Panc1 (cell line): ENCODE measurements at regions not wholly inside any gene's neighbourhood (a gene's known extent, or its start where the extent isn't known, plus 50 kb on each side); places are given as distances from the start of the nearest gene placed in this dataset.

ENCODE experiments used
- ATAC-seq: fragments of 200-7000 bp; cut with Tn5 transposase; 2 replicates; pipeline ENCODE4 v1.9.1; 2020; ENCODE audit warnings: mild to moderate bottlenecking, moderate library complexity
- BruUV-seq: library from RNA; stranded (reverse); fragments of 400-500 nt; replicated peaks from 2 replicates; lab custom pipeline; 2021; lab: Mats Ljungman, UMichigan
- CTCF ChIA-PET: fragments of 300-600 bp; sonication (Branson Sonifier 250); formaldehyde crosslinking; loops from one replicate; lab custom pipeline; 2022; ENCODE audit warnings: antibody characterized with exemption; lab: Charles Lee
- POLR2A ChIA-PET: fragments of 300-600 bp; sonication (Branson Sonifier 250); formaldehyde crosslinking; loops from one replicate; lab custom pipeline; 2022; ENCODE audit warnings: antibody characterized with exemption; lab: Charles Lee
- DNase-seq: peaks from one replicate; pipeline ENCODE4 v3.0.0-alpha.2; 2010; ENCODE audit warnings: low read depth, low spot score
- H3K27ac ChIP-seq: 2 replicates; pipeline ENCODE4 v1.5.1; 2011; ENCODE audit warnings: mild to moderate bottlenecking, low read length, inconsistent platforms
- H3K27me3 ChIP-seq: fragments of 200-500 bp; sonication (Bioruptor generic); 2 replicates; pipeline ENCODE4 v1.6.0; 2014; ENCODE audit warnings: low read length, inconsistent platforms; ENCODE audit not compliant: control insufficient read depth, insufficient read depth
- H3K36me3 ChIP-seq: fragments of 200-500 bp; sonication (Bioruptor generic); 2 replicates; pipeline ENCODE4 v1.5.1; 2014; ENCODE audit warnings: inconsistent platforms, mild to moderate bottlenecking, low read length, moderate library complexity; ENCODE audit not compliant: control insufficient read depth, insufficient read depth
- H3K4me1 ChIP-seq: 2 replicates; pipeline ENCODE4 v1.5.1; 2011; ENCODE audit warnings: inconsistent platforms, mild to moderate bottlenecking, low read length, moderate library complexity; ENCODE audit not compliant: control insufficient read depth, insufficient read depth
- H3K4me3 ChIP-seq, 2 experiments: 2 replicates each; pipeline ENCODE4 v1.5.1; 2011 to 2012; ENCODE audit warnings: low read depth in 2 of 2, low read length in 2 of 2, mild to moderate bottlenecking in 2 of 2, inconsistent platforms in 1 of 2, moderate library complexity in 1 of 2
- H3K9me3 ChIP-seq: fragments of 200-500 bp; sonication (Bioruptor generic); 2 replicates; pipeline ENCODE4 v1.5.1; 2014; ENCODE audit warnings: low read depth, mild to moderate bottlenecking, inconsistent platforms, low read length, moderate library complexity; ENCODE audit not compliant: control insufficient read depth, insufficient read depth
- CTCF ChIP-seq: fragments of 450-650 bp; IDR thresholded peaks from 2 replicates; pipeline ENCODE4 v1.5.1; 2017; ENCODE audit warnings: mild to moderate bottlenecking
- POLR2AphosphoS5 ChIP-seq: IDR thresholded peaks from 2 replicates; pipeline ENCODE4 v1.6.1; 2012; ENCODE audit warnings: mild to moderate bottlenecking, low read depth, low read length, moderate library complexity
- REST ChIP-seq, 2 experiments: IDR thresholded peaks; 2 replicates each; pipeline ENCODE4 v1.6.1; 2011 to 2012; ENCODE audit warnings: low read depth in 2 of 2, control low read depth in 1 of 2, low read length in 1 of 2, mild to moderate bottlenecking in 1 of 2, moderate library complexity in 1 of 2; ENCODE audit not compliant: insufficient read depth in 1 of 2
- SIN3A ChIP-seq: IDR thresholded peaks from 2 replicates; pipeline ENCODE4 v1.6.1; 2012; ENCODE audit warnings: low read depth, mild to moderate bottlenecking, low read length, moderate library complexity, borderline replicate concordance; ENCODE audit not compliant: insufficient read depth
- TCF7L2 ChIP-seq: IDR thresholded peaks from 2 replicates; pipeline ENCODE4 v1.6.1; 2011; ENCODE audit warnings: mild to moderate bottlenecking, low read depth, low read length, inconsistent platforms
- in situ Hi-C: cut with HindIII; loops from 2 replicates; pipeline ENCODE4 v1.10.0; 2016; ENCODE audit warnings: low sequenced_read_pairs, low pct_unique_long_range_greater_than_20kb
- intact Hi-C: fragments of 100-400 bp; cut with micrococcal nuclease; formaldehyde crosslinking; loops from one replicate; pipeline ENCODE4 v1.10.0; 2022; ENCODE audit not compliant: unreplicated experiment

GRCh38 chr13:90766386-90766902 is 581.0 kb upstream of the MIR17HG start:
- H3K27me3 ChIP-seq, result no peaks in the 10 kb centered on the region
- TF ChIP-seq CTCF, result no peak
- no peak for TF ChIP-seq REST (IDR thresholded peaks at IDR 0.05; ENCODE audit: insufficient read depth in 1 of 2, low read depth in 2 of 2, low read length in 1 of 2)
- TF ChIP-seq TCF7L2, result no peak
- no peak for TF ChIP-seq SIN3A
- TF ChIP-seq POLR2AphosphoS5, result no peak
- ATAC-seq (no peak), DNase-seq (no peak)
- H3K36me3 ChIP-seq, result no peaks in the 10 kb centered on the region; the same call in 1 of the 2 replicates
- CTCF ChIA-PET, result no interaction called here
- intact Hi-C loops (no loop called here), in situ Hi-C loops (no loop called here)
- H3K4me1 ChIP-seq, result no peaks in the 10 kb centered on the region
- POLR2A ChIA-PET, result no interaction called here
- H3K4me3 ChIP-seq, result no peak overlapping the region
- BruUV-seq, result no TSS peak
- H3K27ac ChIP-seq, result no peak overlapping the region
- no peaks in the 10 kb centered on the region for H3K9me3 ChIP-seq

- no peaks in the 10 kb centered on the region for H3K9me3 ChIP-seq
- intact Hi-C loops (no loop called here), in situ Hi-C loops (no loop called here)
- H3K36me3 ChIP-seq, result no peaks in the 10 kb centered on the region; the same call in 1 of the 2 replicates
- CTCF ChIA-PET, result no interaction called here
- ATAC-seq, result no peak
- H3K27me3 ChIP-seq, result no peaks in the 10 kb centered on the region
- no peak for DNase-seq
- H3K27ac ChIP-seq, result no peak overlapping the region
- no peaks in the 10 kb centered on the region for H3K4me1 ChIP-seq
- TF ChIP-seq CTCF (no peak), TCF7L2 (no peak), REST (IDR thresholded peaks at IDR 0.05; ENCODE audit: insufficient read depth in 1 of 2, low read depth in 2 of 2, low read length in 1 of 2) (no peak), POLR2AphosphoS5 (no peak), SIN3A (no peak)
- POLR2A ChIA-PET, result no interaction called here
- no peak overlapping the region for H3K4me3 ChIP-seq
- BruUV-seq, result no TSS peak
Measured at GRCh38 chr13:90768116-90768515, 579.4 kb upstream of the MIR17HG start.
